Stimulated activated effector memory CD8-positive, alpha-beta T cell treated with anti-CD3 and anti-CD28 coated beads, Interleukin-12 subunit alpha, Interleukin-12 subunit beta, amount 100 ng/mL, for 72 hours (primary cell): ENCODE measurements at regions not wholly inside any gene's neighbourhood (a gene's known extent, or its start where the extent isn't known, plus 50 kb on each side); places are given as distances from the start of the nearest gene placed in this dataset.

Experiments
- ATAC-seq: fragments of 150-1000 bp; cut with Tn5 transposase; 2 replicates; pipeline ENCODE4 v1.10.0; 2021
- DNase-seq, 2 donors: peaks; one replicate each; pipeline ENCODE4 v3.0.0; 2021 to 2022; ENCODE audit warnings: low spot score in 2 of 2
- H3K27ac Mint-ChIP-seq: one replicate; pipeline ENCODE4 v1.8.0; 2022; ENCODE audit warnings: mild to moderate bottlenecking, mixed read lengths
- H3K36me3 Mint-ChIP-seq: one replicate; pipeline ENCODE4 v1.8.0; 2022; ENCODE audit warnings: mild to moderate bottlenecking, mixed read lengths
- H3K4me1 Mint-ChIP-seq: one replicate; pipeline ENCODE4 v1.8.0; 2022; ENCODE audit warnings: mixed read lengths
- H3K4me3 Mint-ChIP-seq: one replicate; pipeline ENCODE4 v1.8.0; 2022; ENCODE audit warnings: mild to moderate bottlenecking, mixed read lengths
- H3K9me3 Mint-ChIP-seq: one replicate; pipeline ENCODE4 v1.8.0; 2022; ENCODE audit warnings: mixed read lengths

DNA sequence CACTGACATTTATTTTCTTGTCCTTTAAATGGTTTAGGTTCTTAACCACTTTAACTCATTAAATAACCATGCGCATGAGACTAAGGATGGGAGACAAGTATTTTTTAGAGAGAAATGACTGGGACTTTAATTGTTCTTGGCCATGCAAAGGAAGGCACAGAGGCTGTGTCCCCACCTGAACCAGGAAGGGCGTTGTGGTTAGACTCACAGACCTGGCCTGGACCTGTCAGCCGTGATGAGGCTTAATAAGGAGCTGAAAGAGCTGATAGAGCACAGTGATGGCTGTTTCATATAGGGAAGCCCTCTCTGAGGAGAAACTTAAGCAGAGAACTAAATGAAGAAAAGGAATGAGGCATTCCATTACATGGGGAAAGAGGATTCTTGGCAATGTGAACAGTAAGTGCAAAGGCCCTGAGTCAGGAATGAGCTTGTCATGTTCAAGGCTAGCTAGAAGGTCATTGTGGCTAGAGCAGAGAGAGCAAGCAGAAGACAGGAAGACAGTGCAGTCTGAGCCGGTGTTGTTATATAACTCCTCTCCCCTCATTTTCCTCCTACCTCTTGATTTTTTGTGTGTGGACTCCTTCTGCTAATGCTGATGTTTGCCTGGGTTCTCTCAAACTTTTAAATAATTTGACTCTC is 74.4 kb upstream of the ANO4 start:
- Mint-ChIP-seq H3K4me1 (no peaks in the 10 kb centered on the region), H3K36me3 (no peaks in the 10 kb centered on the region), H3K9me3 (no peaks in the 10 kb centered on the region), H3K27ac (no peak overlapping the region), H3K4me3 (no peak overlapping the region)
- ATAC-seq: no peak
- no peak for DNase-seq

DNA sequence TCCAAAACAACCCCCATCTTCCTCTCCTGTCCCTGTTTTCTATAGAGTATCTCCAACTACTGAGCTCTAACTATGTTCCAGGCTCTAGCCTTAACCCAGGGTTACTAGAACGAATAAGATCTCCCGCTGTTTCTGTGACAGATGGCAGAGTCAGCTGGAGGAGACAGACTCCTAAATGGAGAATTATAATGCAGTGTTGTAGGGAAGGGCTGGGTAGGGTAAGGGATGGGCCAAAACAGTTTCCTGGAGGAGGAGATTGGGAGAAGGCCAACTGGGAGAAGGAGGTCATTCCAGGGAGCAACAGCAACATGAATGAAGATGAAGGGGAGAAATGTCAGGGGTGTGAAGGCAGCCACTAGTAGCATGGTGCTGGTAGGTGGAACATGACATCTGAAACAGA is 73.4 kb upstream of the ANO4 start:
- ATAC-seq (no peak), DNase-seq (no peak)
- Mint-ChIP-seq H3K9me3 (no peaks in the 10 kb centered on the region), H3K36me3 (no peaks in the 10 kb centered on the region), H3K27ac (no peak overlapping the region), H3K4me1 (no peaks in the 10 kb centered on the region), H3K4me3 (no peak overlapping the region)

DNA sequence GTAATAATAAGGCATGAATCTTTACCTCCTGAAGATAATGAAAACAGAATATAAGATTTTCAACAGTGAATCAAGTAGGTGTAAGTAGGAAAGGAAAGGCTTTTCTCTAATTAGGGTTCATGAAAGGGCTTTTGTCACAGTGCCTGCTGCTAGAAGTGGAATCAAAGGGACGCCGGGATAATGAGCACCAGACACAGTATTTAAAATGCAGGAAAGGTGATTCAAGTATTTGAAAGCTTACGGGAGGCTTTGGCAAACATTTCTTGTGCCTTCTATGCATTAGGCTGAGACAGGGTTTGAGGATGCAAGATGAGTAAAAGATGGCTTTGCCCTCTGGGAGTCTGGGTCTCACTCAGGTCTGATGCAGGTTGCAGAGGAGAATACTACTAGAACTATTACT is 70.5 kb upstream of the ANO4 start:
- Mint-ChIP-seq H3K36me3 (no peaks in the 10 kb centered on the region), H3K9me3 (no peaks in the 10 kb centered on the region), H3K4me3 (no peak overlapping the region), H3K27ac (no peak overlapping the region), H3K4me1 (no peaks in the 10 kb centered on the region)
- DNase-seq: no peak
- ATAC-seq: no peak

DNA sequence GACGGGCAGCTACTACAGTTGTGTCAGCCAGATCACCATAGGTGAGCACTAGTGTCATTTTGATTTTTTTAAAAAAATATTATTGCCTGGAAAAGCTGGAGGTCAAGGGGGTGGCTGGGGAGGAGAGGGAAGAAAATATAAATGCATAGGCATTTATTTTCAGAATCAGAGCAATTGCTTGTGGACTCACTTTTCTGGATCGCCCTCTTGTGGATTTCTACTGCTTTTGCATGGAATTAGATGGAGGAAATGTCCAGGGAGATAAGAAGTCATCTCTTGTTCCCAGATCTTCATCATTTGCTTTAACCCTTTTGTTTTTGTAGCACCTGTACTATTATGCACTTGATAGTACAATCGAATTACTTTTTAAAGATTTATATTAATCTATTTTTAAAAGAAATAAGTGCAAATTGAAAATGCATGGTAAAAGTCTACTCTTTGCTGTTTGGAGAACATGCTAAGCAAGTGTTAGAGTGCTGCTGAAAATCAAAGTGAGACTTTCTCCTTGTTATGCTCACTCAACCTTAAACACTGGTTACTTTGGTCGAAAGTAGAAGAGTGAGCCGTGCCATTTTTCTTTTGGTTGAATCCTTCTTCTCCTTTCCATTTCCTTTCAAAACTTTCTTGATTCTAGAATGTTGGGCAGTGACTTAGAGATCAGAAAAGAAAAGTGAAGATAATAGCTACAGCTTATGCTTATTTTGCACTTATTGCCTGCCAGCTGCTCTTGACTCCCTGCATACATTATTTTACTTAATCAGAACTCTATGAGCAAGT is 60.6 kb upstream of the ANO4 start:
- DNase-seq (no peak), ATAC-seq (no peak)
- Mint-ChIP-seq H3K4me1 (no peaks in the 10 kb centered on the region), H3K4me3 (no peak overlapping the region), H3K27ac (no peak overlapping the region), H3K36me3 (no peaks in the 10 kb centered on the region), H3K9me3 (no peaks in the 10 kb centered on the region)

DNA sequence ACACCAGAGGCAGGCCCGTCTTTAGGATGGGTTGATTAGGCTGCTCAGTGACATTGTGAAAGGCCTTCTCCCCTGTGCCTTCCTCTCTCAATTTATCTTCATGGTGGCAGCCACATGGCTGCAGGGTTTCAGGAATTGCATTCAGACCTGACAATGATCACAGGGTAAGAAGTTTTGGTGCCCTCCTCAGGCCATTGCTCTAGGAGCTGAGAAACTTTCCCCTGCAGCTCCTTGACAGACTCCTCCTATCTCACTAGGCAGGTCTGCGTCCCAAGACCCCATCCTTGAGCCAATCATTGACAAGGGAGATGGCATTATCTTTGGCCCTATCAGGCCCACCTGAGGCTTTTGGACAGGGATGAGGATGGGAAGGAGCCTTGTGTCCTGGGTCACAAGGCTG is 57.4 kb upstream of the ANO4 start:
- Mint-ChIP-seq H3K27ac (no peak overlapping the region), H3K4me1 (no peaks in the 10 kb centered on the region), H3K36me3 (no peaks in the 10 kb centered on the region), H3K9me3 (no peaks in the 10 kb centered on the region), H3K4me3 (no peak overlapping the region)
- DNase-seq (no peak), ATAC-seq (peak; percentile 37)

DNA sequence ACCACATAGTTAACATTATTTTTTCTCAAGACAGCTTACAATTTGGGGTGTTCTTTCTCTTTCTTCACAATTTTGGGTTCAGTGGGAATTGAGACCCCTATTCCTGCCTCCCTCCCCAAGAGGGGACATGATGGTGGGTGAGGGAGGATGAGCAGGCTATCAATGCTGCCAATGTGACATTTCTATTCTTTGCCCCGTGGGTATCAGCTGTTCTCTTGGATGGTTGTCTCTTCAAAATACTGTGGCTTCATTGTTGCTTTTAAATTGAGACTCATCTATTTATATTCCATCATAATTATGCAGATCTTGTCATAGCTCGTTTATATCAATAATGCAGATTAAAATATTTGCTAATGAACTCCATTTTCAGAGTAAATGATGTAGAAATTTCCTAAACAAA is 56.5 kb upstream of the ANO4 start:
- Mint-ChIP-seq H3K27ac (no peak overlapping the region), H3K4me3 (no peak overlapping the region), H3K9me3 (no peaks in the 10 kb centered on the region), H3K36me3 (no peaks in the 10 kb centered on the region), H3K4me1 (no peaks in the 10 kb centered on the region)
- no peak for DNase-seq
- ATAC-seq: no peak

DNA sequence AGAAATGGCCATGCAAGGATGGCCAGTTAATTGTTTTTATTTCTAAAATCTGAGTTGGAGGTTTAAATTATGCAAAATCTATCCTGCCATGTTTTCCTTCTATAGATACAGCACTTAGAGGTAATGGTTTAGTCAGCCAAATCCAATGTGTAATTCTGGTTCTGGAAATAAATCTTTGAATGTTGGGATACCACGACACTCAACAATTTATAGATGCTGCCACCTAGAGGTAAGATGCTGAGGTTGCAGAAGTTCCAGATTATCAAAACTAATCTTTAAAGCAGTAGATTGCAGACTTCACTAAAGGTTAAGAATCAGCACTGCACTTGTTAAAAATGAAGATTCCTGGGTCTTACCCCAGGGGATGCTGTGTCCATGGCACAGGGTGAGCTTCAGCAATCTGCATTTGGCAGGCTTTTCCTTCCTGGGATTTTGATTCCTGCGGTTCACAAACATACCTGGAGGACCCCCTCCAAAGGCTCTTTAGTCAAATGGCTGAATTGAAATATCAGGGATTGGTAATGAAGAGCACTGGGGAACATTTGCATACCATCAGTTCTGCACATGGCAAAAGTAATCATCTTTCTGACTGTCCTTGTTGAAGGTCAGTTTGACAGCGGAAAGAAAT is 53.4 kb upstream of the ANO4 start:
- no peak for DNase-seq
- H3K27ac Mint-ChIP-seq: no peak overlapping the region

DNA sequence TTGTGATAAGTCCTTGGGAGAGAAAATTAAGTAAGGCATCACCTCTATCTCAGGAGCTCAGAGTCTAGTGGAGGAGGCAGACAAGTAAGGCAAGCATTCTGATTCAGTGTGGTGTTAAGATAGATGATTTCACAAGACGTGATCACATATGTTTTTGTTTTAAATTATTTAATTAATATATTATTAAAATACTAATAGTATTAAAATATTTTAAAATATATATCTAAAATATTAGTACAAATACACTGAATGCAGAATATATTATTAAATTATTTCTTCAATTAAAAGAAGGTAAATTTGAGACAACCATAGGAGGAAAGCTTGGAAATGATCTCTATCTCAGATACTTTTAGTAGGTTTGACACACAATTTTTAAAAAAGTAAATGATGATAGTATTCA is 51.5 kb upstream of the ANO4 start:
- H3K4me3 Mint-ChIP-seq: no peak overlapping the region
- no peaks in the 10 kb centered on the region for H3K4me1 Mint-ChIP-seq
- peaks cover 6% of the 10 kb centered on the region for H3K9me3 Mint-ChIP-seq
- no peaks in the 10 kb centered on the region for H3K36me3 Mint-ChIP-seq
- DNase-seq (no peak), ATAC-seq (no peak)
- no peak overlapping the region for H3K27ac Mint-ChIP-seq

More for the DNA sequence above, 53.4 kb upstream of the ANO4 start:
- Mint-ChIP-seq H3K36me3 (no peaks in the 10 kb centered on the region), H3K4me1 (no peaks in the 10 kb centered on the region), H3K9me3 (peaks cover 6% of the 10 kb centered on the region), H3K4me3 (no peak overlapping the region)
- no peak for ATAC-seq
